ENCODE measurements at regions not wholly inside any gene's neighbourhood (a gene's known extent, or its start where the extent isn't known, plus 50 kb on each side); places are given as distances from the start of the nearest gene placed in this dataset.

GRCh38 chr4:126223784-126224407 lies 909.1 kb downstream of the FAT4 start:
- no peak for DNase-seq (ENCODE audit: low spot score)

- DNase-seq (ENCODE audit: low spot score) = no peak
Observed at GRCh38 chr4:126227428-126227827, 912.7 kb downstream of the FAT4 start.

- no peak for DNase-seq (ENCODE audit: low spot score)
Observed at GRCh38 chr4:126230269-126230668, 915.5 kb downstream of the FAT4 start.

GRCh38 chr4:126233483-126233882 lies 918.7 kb downstream of the FAT4 start:
- no peak for DNase-seq (ENCODE audit: low spot score)

GRCh38 chr4:126238013-126238412 lies 923.3 kb downstream of the FAT4 start:
- DNase-seq (ENCODE audit: low spot score) = no peak

- no peak for DNase-seq (ENCODE audit: low spot score)
Observed at GRCh38 chr4:126241634-126242033, 926.9 kb downstream of the FAT4 start.

GRCh38 chr4:126242679-126243390 lies 928.1 kb downstream of the FAT4 start:
- no peak for DNase-seq (ENCODE audit: low spot score)

GRCh38 chr4:126247409-126247808 lies 932.7 kb downstream of the FAT4 start:
- no peak for DNase-seq (ENCODE audit: low spot score)

- DNase-seq (ENCODE audit: low spot score) = no peak
Observed at GRCh38 chr4:126250006-126250405, 935.3 kb downstream of the FAT4 start.

- DNase-seq (ENCODE audit: low spot score) = no peak
Observed at GRCh38 chr4:126251169-126251568, 936.4 kb downstream of the FAT4 start.

- no peak for DNase-seq (ENCODE audit: low spot score)
Observed at GRCh38 chr4:126262665-126263064, 947.9 kb downstream of the FAT4 start.

GRCh38 chr4:126264839-126265238 lies 950.1 kb downstream of the FAT4 start:
- no peak for DNase-seq (ENCODE audit: low spot score)

- DNase-seq (ENCODE audit: low spot score) = no peak
Observed at GRCh38 chr4:126265888-126266287, 951.1 kb downstream of the FAT4 start.

- DNase-seq (ENCODE audit: low spot score) = no peak
Observed at GRCh38 chr4:126267689-126268088, 952.9 kb downstream of the FAT4 start.

GRCh38 chr4:126268106-126268505 lies 953.4 kb downstream of the FAT4 start:
- DNase-seq (ENCODE audit: low spot score) = no peak

GRCh38 chr4:126269106-126269505 lies 954.4 kb downstream of the FAT4 start:
- no peak for DNase-seq (ENCODE audit: low spot score)

GRCh38 chr4:126271292-126271691 lies 956.5 kb downstream of the FAT4 start:
- DNase-seq (ENCODE audit: low spot score) = no peak

GRCh38 chr4:126273746-126274145 lies 959.0 kb downstream of the FAT4 start:
- no peak for DNase-seq (ENCODE audit: low spot score)

- no peak for DNase-seq (ENCODE audit: low spot score)
Observed at GRCh38 chr4:126291886-126292285, 977.1 kb downstream of the FAT4 start.

GRCh38 chr4:126298271-126298670 lies 983.5 kb downstream of the FAT4 start:
- DNase-seq (ENCODE audit: low spot score) = no peak

- DNase-seq (ENCODE audit: low spot score) = no peak
Observed at GRCh38 chr4:126306152-126306869, 991.6 kb downstream of the FAT4 start.

GRCh38 chr4:126318376-126318775 lies 1003.6 kb downstream of the FAT4 start:
- no peak for DNase-seq (ENCODE audit: low spot score)

- no peak for DNase-seq (ENCODE audit: low spot score)
Observed at GRCh38 chr4:126328914-126329313, 1014.2 kb downstream of the FAT4 start.
